Fibroblast of peridontal ligament (primary cell): ENCODE measurements at regions not wholly inside any gene's neighbourhood (a gene's known extent, or its start where the extent isn't known, plus 50 kb on each side); places are given as distances from the start of the nearest gene placed in this dataset.

Experiments used
- DNase-seq: peaks from one replicate; pipeline ENCODE4 v3.0.0-alpha.2; 2010; ENCODE audit errors: extremely low read depth

GRCh38 chr2:54392555-54393324, 63.4 kb upstream of the SPTBN1 start:
- no peak for DNase-seq

- peak; percentile 68 for DNase-seq
Measured at GRCh38 chr2:54394392-54394791, 61.7 kb upstream of the SPTBN1 start.

GRCh38 chr2:54396107-54396506, 60.0 kb upstream of the SPTBN1 start:
- peak; percentile 63 for DNase-seq

GRCh38 chr2:54396798-54397197, 59.3 kb upstream of the SPTBN1 start:
- DNase-seq: no peak

GRCh38 chr2:54397426-54397825, 58.7 kb upstream of the SPTBN1 start:
- no peak for DNase-seq

- DNase-seq: no peak
Measured at GRCh38 chr2:54401554-54401953, 54.6 kb upstream of the SPTBN1 start.

GRCh38 chr2:54402350-54402749, 53.8 kb upstream of the SPTBN1 start:
- DNase-seq: peak; percentile 38

- no peak for DNase-seq
Measured at GRCh38 chr2:54403512-54404238, 52.5 kb upstream of the SPTBN1 start.

- peak; percentile 74 for DNase-seq
Measured at GRCh38 chr2:54404270-54404669, 51.9 kb upstream of the SPTBN1 start.

GRCh38 chr2:54406031-54406430, 50.1 kb upstream of the SPTBN1 start:
- no peak for DNase-seq
